ENCODE measurements at regions not wholly inside any gene's neighbourhood (a gene's known extent, or its start where the extent isn't known, plus 50 kb on each side); places are given as distances from the start of the nearest gene placed in this dataset.
A peak's percentile ranks its signal among the peaks of the same experiment; 100 is the strongest.

GRCh38 chr15:48005077-48005476 is 115.7 kb upstream of the SLC24A5 start (continued):
- no peak for TF ChIP-seq NR2C2 (CRISPR knock-in tag; IDR thresholded peaks at IDR 0.05)
- TF ChIP-seq ARID4B (CRISPR knock-in tag; IDR thresholded peaks at IDR 0.05; ENCODE audit: borderline replicate concordance), result no peak
- TF ChIP-seq MYBL2 (CRISPR knock-in tag; IDR thresholded peaks at IDR 0.05), result no peak
- no peak for TF ChIP-seq ETV6 (CRISPR knock-in tag; IDR thresholded peaks at IDR 0.05)
- TF ChIP-seq SMAD4 (CRISPR knock-in tag; IDR thresholded peaks at IDR 0.05), result no peak
- no peak for TF ChIP-seq GTF2I (CRISPR knock-in tag; conservative IDR thresholded peaks at IDR 0.05)
- no peak for TF ChIP-seq FOXP1 (CRISPR knock-in tag; IDR thresholded peaks at IDR 0.05; ENCODE audit: borderline replicate concordance)
- TF ChIP-seq CBFB (CRISPR knock-in tag; IDR thresholded peaks at IDR 0.05; ENCODE audit: low read depth), result no peak
- no peak for TF ChIP-seq SOX15 (CRISPR knock-in tag; IDR thresholded peaks at IDR 0.05)
- no peak for TF ChIP-seq PRRX2 (CRISPR knock-in tag; IDR thresholded peaks at IDR 0.05)
- no peak for TF ChIP-seq RELA (CRISPR knock-in tag; IDR thresholded peaks at IDR 0.05; ENCODE audit: borderline replicate concordance)
- no peak for TF ChIP-seq TEAD4 (CRISPR knock-in tag; IDR thresholded peaks at IDR 0.05)
- no peak for TF ChIP-seq ZSCAN18 (CRISPR knock-in tag; IDR thresholded peaks at IDR 0.05)

GRCh38 chr15:48006031-48006511 is 114.7 kb upstream of the SLC24A5 start:
- Mint-ChIP-seq H3K9me3 (0 out of 2 replicates have a peak, but pooled peaks cover 10% of the 10 kb centered on the region), H3K36me3 (no peaks in the 10 kb centered on the region), H3K27me3 (ENCODE audit: low read depth) (peaks cover 7% of the 10 kb centered on the region), H3K27ac (peak overlapping the region; percentile 28; the same call in 1 of the 2 replicates), H3K4me1 (peaks cover 26% of the 10 kb centered on the region), H3K4me3 (no peak overlapping the region)
- TF ChIP-seq ZNF423 (CRISPR knock-in tag; IDR thresholded peaks at IDR 0.05) (no peak), USF1 (CRISPR knock-in tag; IDR thresholded peaks at IDR 0.05) (peak; percentile 22; the same call in 1 of the 2 replicates), USF2 (CRISPR knock-in tag; IDR thresholded peaks at IDR 0.05) (0 out of 2 replicates have a peak, but pooled peaks have one; percentile 39)
- peak; percentile 21 for DNase-seq (ENCODE audit: low spot score)
- CTCF ChIA-PET, result interaction anchor here (1.0 kb wide), 1 partner anchor 18 kb away, joined by 3 read pairs; no protein-coding TSS in a partner anchor
- POLR2A ChIA-PET, result no interaction called here
- ATAC-seq, result peak; percentile 86

- DNase-seq (ENCODE audit: low spot score) (no peak), ATAC-seq (no peak)
- H3K27me3 Mint-ChIP-seq (ENCODE audit: low read depth), result peaks cover 4% of the 10 kb centered on the region; the same call in 1 of the 2 replicates
- ChIA-PET POLR2A (no interaction called here), CTCF (no interaction called here)
- no peak overlapping the region for H3K4me3 Mint-ChIP-seq
- 0 out of 2 replicates have a peak, but pooled peaks cover 6% of the 10 kb centered on the region for H3K9me3 Mint-ChIP-seq
- no peak overlapping the region for H3K27ac Mint-ChIP-seq
- TF ChIP-seq NR1H2 (CRISPR knock-in tag; IDR thresholded peaks at IDR 0.05) (no peak), MXD4 (CRISPR knock-in tag; IDR thresholded peaks at IDR 0.05; ENCODE audit: borderline replicate concordance) (no peak), ZNF671 (CRISPR knock-in tag; IDR thresholded peaks at IDR 0.05) (no peak), ZNF416 (CRISPR knock-in tag; IDR thresholded peaks at IDR 0.05) (no peak), NFATC4 (CRISPR knock-in tag; IDR thresholded peaks at IDR 0.05) (no peak), ZNF425 (CRISPR knock-in tag; conservative IDR thresholded peaks at IDR 0.05) (no peak), JUN (CRISPR knock-in tag; IDR thresholded peaks at IDR 0.05) (no peak), NR2C2 (CRISPR knock-in tag; IDR thresholded peaks at IDR 0.05) (no peak)
- H3K4me1 Mint-ChIP-seq, result peaks cover 38% of the 10 kb centered on the region
- H3K36me3 Mint-ChIP-seq, result no peaks in the 10 kb centered on the region
These were observed 110.5 kb upstream of the SLC24A5 start for GRCh38 chr15:48010316-48010715.
